H9 (cell line): ENCODE measurements at regions not wholly inside any gene's neighbourhood (a gene's known extent, or its start where the extent isn't known, plus 50 kb on each side); places are given as distances from the start of the nearest gene placed in this dataset.

ENCODE experiments used
- DNase-seq: peaks from one replicate; pipeline ENCODE4 v3.0.0-alpha.2; 2017
- H2AFZ ChIP-seq: one replicate; pipeline ENCODE4 v1.6.1; 2013; ENCODE audit warnings: mild to moderate bottlenecking, low read length, control low read depth, moderate library complexity
- H2AK5ac ChIP-seq: 2 replicates; pipeline ENCODE4 v1.6.1; 2013; ENCODE audit warnings: low read length, control low read depth, mixed read lengths; ENCODE audit not compliant: insufficient read length
- H2BK120ac ChIP-seq: one replicate; pipeline ENCODE4 v1.6.1; 2013; ENCODE audit warnings: low read depth, mild to moderate bottlenecking, low read length, control low read depth, inconsistent platforms; ENCODE audit not compliant: poor library complexity, severe bottlenecking
- H2BK12ac ChIP-seq: 2 replicates; pipeline ENCODE4 v1.6.1; 2013; ENCODE audit warnings: low read length, control low read depth, mixed read lengths, low read depth; ENCODE audit not compliant: insufficient read length
- H2BK15ac ChIP-seq: 2 replicates; pipeline ENCODE4 v1.6.1; 2013; ENCODE audit warnings: low read depth, low read length, control low read depth
- H2BK20ac ChIP-seq: one replicate; pipeline ENCODE4 v1.6.1; 2013; ENCODE audit warnings: low read depth, mild to moderate bottlenecking, low read length, control low read depth, inconsistent platforms; ENCODE audit not compliant: poor library complexity, severe bottlenecking
- H2BK5ac ChIP-seq: 2 replicates; pipeline ENCODE4 v1.6.1; 2013; ENCODE audit warnings: low read length, control low read depth, mixed read lengths; ENCODE audit not compliant: insufficient read length
- H3K14ac ChIP-seq: 2 replicates; pipeline ENCODE4 v1.6.1; 2013; ENCODE audit warnings: low read length, control low read depth; ENCODE audit not compliant: insufficient read depth
- H3K18ac ChIP-seq: 2 replicates; pipeline ENCODE4 v1.6.1; 2013; ENCODE audit warnings: low read depth, mild to moderate bottlenecking, mixed read lengths, low read length, control low read depth; ENCODE audit not compliant: insufficient read length
- H3K23ac ChIP-seq: 2 replicates; pipeline ENCODE4 v1.6.1; 2013; ENCODE audit warnings: low read length, control low read depth, mixed read lengths, low read depth; ENCODE audit not compliant: insufficient read length
- H3K23me2 ChIP-seq: 2 replicates; pipeline ENCODE4 v1.6.1; 2013; ENCODE audit warnings: low read depth, mild to moderate bottlenecking, mixed read lengths, low read length, control low read depth; ENCODE audit not compliant: insufficient read length, poor library complexity, severe bottlenecking
- H3K27ac ChIP-seq: 2 replicates; pipeline ENCODE4 v1.5.1; 2013; ENCODE audit warnings: low read length, control low read depth, mixed read lengths, low read depth; ENCODE audit not compliant: insufficient read length
- H3K27me3 ChIP-seq: 2 replicates; pipeline ENCODE4 v1.6.1; 2013; ENCODE audit warnings: low read length, control low read depth, inconsistent platforms; ENCODE audit not compliant: insufficient read depth
- H3K4ac ChIP-seq: 2 replicates; pipeline ENCODE4 v1.6.1; 2013; ENCODE audit warnings: low read depth, mild to moderate bottlenecking, control low read depth, inconsistent platforms, low read length, moderate library complexity
- H3K4me1 ChIP-seq: 2 replicates; pipeline ENCODE4 v1.6.1; 2013; ENCODE audit warnings: low read length, control low read depth, inconsistent platforms; ENCODE audit not compliant: insufficient read depth
- H3K4me2 ChIP-seq: 2 replicates; pipeline ENCODE4 v1.6.1; 2013; ENCODE audit warnings: low read length, control low read depth, mixed read lengths; ENCODE audit not compliant: insufficient read length, insufficient read depth
- H3K56ac ChIP-seq: 2 replicates; pipeline ENCODE4 v1.6.1; 2013; ENCODE audit warnings: low read depth, mild to moderate bottlenecking, mixed read lengths, low read length, control low read depth; ENCODE audit not compliant: insufficient read length
- H3K79me1 ChIP-seq: 2 replicates; pipeline ENCODE4 v1.6.1; 2013; ENCODE audit warnings: low read depth, mild to moderate bottlenecking, moderate library complexity, low read length, control low read depth, inconsistent platforms; ENCODE audit not compliant: insufficient read depth, poor library complexity, severe bottlenecking
- H3K79me2 ChIP-seq: 2 replicates; pipeline ENCODE4 v1.6.1; 2013; ENCODE audit warnings: low read length, control low read depth, inconsistent platforms; ENCODE audit not compliant: insufficient read depth
- H3K9ac ChIP-seq: 2 replicates; pipeline ENCODE4 v1.6.1; 2013; ENCODE audit warnings: low read length, control low read depth, mixed read lengths; ENCODE audit not compliant: insufficient read length; ENCODE audit errors: extremely low read depth
- H3K9me3 ChIP-seq: one replicate; pipeline ENCODE4 v1.6.1; 2013; ENCODE audit warnings: low read depth, low read length, inconsistent platforms; ENCODE audit not compliant: control insufficient read depth
- H3T11ph ChIP-seq: one replicate; pipeline ENCODE4 v1.6.1; 2013; ENCODE audit warnings: mild to moderate bottlenecking, low read length, control low read depth, inconsistent platforms
- H4K20me1 ChIP-seq: one replicate; pipeline ENCODE4 v1.6.1; 2013; ENCODE audit not compliant: control insufficient read depth, insufficient read length, insufficient read depth
- H4K5ac ChIP-seq: 2 replicates; pipeline ENCODE4 v1.6.1; 2013; ENCODE audit warnings: low read depth, mild to moderate bottlenecking, mixed read lengths, low read length, control low read depth; ENCODE audit not compliant: insufficient read length
- H4K8ac ChIP-seq: replicated peaks from 2 replicates; pipeline ENCODE4 v1.6.1; 2013; ENCODE audit warnings: low read length, control low read depth, mixed read lengths, low read depth; ENCODE audit not compliant: insufficient read length
- H4K91ac ChIP-seq: 2 replicates; pipeline ENCODE4 v1.6.1; 2013; ENCODE audit warnings: low read depth, mild to moderate bottlenecking, moderate library complexity, mixed read lengths, low read length, control low read depth; ENCODE audit not compliant: insufficient read length
- H3K27ac Mint-ChIP-seq, 3 experiments: 2 replicates in 2 of 3; 3 replicates in 1 of 3; pipeline ENCODE4 v1.8.0; 2020 to 2021; ENCODE audit warnings: mixed read lengths in 3 of 3, mild to moderate bottlenecking in 1 of 3, moderate library complexity in 1 of 3
- H3K27me3 Mint-ChIP-seq: 2 replicates; pipeline ENCODE4 v1.8.0; 2021; ENCODE audit warnings: low read depth, mild to moderate bottlenecking, moderate library complexity, mixed read lengths
- H3K36me3 Mint-ChIP-seq, 3 experiments: 2 replicates in 2 of 3; 3 replicates in 1 of 3; pipeline ENCODE4 v1.8.0; 2020 to 2021; ENCODE audit warnings: low read depth in 3 of 3, mixed read lengths in 3 of 3; ENCODE audit not compliant: insufficient read depth in 1 of 3
- H3K4me1 Mint-ChIP-seq, 2 experiments: 2 replicates each; pipeline ENCODE4 v1.8.0; 2020; ENCODE audit warnings: mixed read lengths in 2 of 2
- H3K4me3 Mint-ChIP-seq, 2 experiments: 2 replicates in 1 of 2; 3 replicates in 1 of 2; pipeline ENCODE4 v1.8.0; 2020 to 2021; ENCODE audit warnings: mild to moderate bottlenecking in 2 of 2, mixed read lengths in 2 of 2, moderate library complexity in 1 of 2
- H3K9me3 Mint-ChIP-seq, 2 experiments: 2 replicates in 1 of 2; 3 replicates in 1 of 2; pipeline ENCODE4 v1.8.0; 2020; ENCODE audit warnings: mild to moderate bottlenecking in 2 of 2, mixed read lengths in 2 of 2, moderate library complexity in 1 of 2
- WGBS: extraction: QIAGEN DNeasy Blood & Tissue Kit; methylation state at CpG from one replicate; pipeline ENCODE4 v1.1.7; 2013; ENCODE audit warnings: missing lambda C conversion rate, low lambda C conversion rate, mixed read lengths; ENCODE audit not compliant: insufficient read length; ENCODE audit errors: extremely low coverage; 5-methylcytosine and 5-hydroxymethylcytosine counted together
- TF ChIP-seq, protein P1 (sequence below): fragments of 200-600 bp; sonication (generic); conservative IDR thresholded peaks from 3 replicates; pipeline ENCODE4 v1.8.0; 2021; ENCODE audit warnings: antibody characterized with exemption, mild to moderate bottlenecking

DNA sequence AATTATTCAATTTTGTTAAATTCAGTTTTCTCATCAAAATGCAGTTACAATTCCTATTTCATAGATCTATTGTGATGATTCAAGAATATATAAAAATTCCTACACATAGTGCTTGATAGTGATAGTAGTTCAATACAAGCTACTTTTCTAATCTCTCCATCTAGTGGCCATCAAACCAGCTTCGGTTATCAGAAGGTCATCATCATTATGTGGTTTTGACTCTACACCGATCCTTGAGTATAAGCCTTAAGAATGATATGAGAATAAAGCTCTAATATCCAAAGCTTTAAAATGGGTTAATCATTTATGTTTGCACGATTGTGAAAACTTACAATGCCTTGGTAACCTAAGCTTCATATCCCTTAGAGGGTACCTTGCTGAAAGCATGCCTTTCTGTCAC is 167.5 kb upstream of the PREP start:
- H4K5ac ChIP-seq: no peak overlapping the region
- no peak overlapping the region for H3K23ac ChIP-seq
- no peaks in the 10 kb centered on the region for H3K79me2 ChIP-seq
- no peak overlapping the region for H2BK15ac ChIP-seq
- H3K4me2 ChIP-seq: no peak overlapping the region
- Mint-ChIP-seq H3K4me1 (no peaks in the 10 kb centered on the region), H3K4me3 (no peak overlapping the region), H3K27me3 (no peaks in the 10 kb centered on the region), H3K9me3 (no peaks in the 10 kb centered on the region), H3K36me3 (no peaks in the 10 kb centered on the region), H3K27ac (no peak overlapping the region)
- no peak overlapping the region for H2BK120ac ChIP-seq
- H4K91ac ChIP-seq: no peak overlapping the region
- H3K4me1 ChIP-seq: no peaks in the 10 kb centered on the region
- no peak overlapping the region for H2BK5ac ChIP-seq
- no peak overlapping the region for H3K14ac ChIP-seq
- H3T11ph ChIP-seq: no peak overlapping the region
- no peaks in the 10 kb centered on the region for H3K79me1 ChIP-seq
- no peak overlapping the region for H2BK20ac ChIP-seq
- no peak overlapping the region for H3K27ac ChIP-seq
- no peak overlapping the region for H4K8ac ChIP-seq
- H3K9me3 ChIP-seq: no peaks in the 10 kb centered on the region
- no peak overlapping the region for H3K9ac ChIP-seq
- TF ChIP-seq, protein P1, sequence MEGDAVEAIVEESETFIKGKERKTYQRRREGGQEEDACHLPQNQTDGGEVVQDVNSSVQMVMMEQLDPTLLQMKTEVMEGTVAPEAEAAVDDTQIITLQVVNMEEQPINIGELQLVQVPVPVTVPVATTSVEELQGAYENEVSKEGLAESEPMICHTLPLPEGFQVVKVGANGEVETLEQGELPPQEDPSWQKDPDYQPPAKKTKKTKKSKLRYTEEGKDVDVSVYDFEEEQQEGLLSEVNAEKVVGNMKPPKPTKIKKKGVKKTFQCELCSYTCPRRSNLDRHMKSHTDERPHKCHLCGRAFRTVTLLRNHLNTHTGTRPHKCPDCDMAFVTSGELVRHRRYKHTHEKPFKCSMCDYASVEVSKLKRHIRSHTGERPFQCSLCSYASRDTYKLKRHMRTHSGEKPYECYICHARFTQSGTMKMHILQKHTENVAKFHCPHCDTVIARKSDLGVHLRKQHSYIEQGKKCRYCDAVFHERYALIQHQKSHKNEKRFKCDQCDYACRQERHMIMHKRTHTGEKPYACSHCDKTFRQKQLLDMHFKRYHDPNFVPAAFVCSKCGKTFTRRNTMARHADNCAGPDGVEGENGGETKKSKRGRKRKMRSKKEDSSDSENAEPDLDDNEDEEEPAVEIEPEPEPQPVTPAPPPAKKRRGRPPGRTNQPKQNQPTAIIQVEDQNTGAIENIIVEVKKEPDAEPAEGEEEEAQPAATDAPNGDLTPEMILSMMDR: no peak
- H4K20me1 ChIP-seq: no peaks in the 10 kb centered on the region
- no CpG with 5 or more reads among the region's 3 CpGs for WGBS
- H3K23me2 ChIP-seq: no peaks in the 10 kb centered on the region
- DNase-seq: no peak
- H2AFZ ChIP-seq: no peak overlapping the region
- H2AK5ac ChIP-seq: no peak overlapping the region
- no peak overlapping the region for H3K4ac ChIP-seq
- H2BK12ac ChIP-seq: no peak overlapping the region
- H3K27me3 ChIP-seq: no peaks in the 10 kb centered on the region; the same call in 1 of the 2 replicates
- H3K18ac ChIP-seq: no peak overlapping the region
- H3K56ac ChIP-seq: no peak overlapping the region
